GM06990 (cell line): ENCODE measurements at regions not wholly inside any gene's neighbourhood (a gene's known extent, or its start where the extent isn't known, plus 50 kb on each side); places are given as distances from the start of the nearest gene placed in this dataset.
A peak's percentile ranks its signal among the peaks of the same experiment; 100 is the strongest.

ENCODE experiments used
- DNase-seq: peaks from one replicate; pipeline ENCODE4 v3.0.0-alpha.2; 2011; ENCODE audit not compliant: insufficient read length; ENCODE audit errors: extremely low read depth
- H3K27me3 ChIP-seq: replicated peaks from 2 replicates; pipeline ENCODE4 v1.6.0; 2011; ENCODE audit warnings: low read length; ENCODE audit not compliant: control insufficient read depth, insufficient read depth
- H3K36me3 ChIP-seq: 2 replicates; pipeline ENCODE4 v1.5.1; 2011; ENCODE audit warnings: low read length; ENCODE audit not compliant: control insufficient read depth, insufficient read depth
- H3K4me3 ChIP-seq: replicated peaks from 2 replicates; pipeline ENCODE4 v1.5.1; 2011; ENCODE audit warnings: low read depth, mild to moderate bottlenecking, control low read depth, low read length
- CTCF ChIP-seq: IDR thresholded peaks from 2 replicates; pipeline ENCODE4 v1.5.1; 2011; ENCODE audit warnings: low read length, control low read depth, mild to moderate bottlenecking, inconsistent platforms; ENCODE audit not compliant: insufficient read depth, poor library complexity, severe bottlenecking

GRCh38 chr21:15152591-15152990 lies 87.8 kb upstream of the NRIP1 start:
- no peaks in the 10 kb centered on the region for H3K27me3 ChIP-seq
- H3K36me3 ChIP-seq, result no peaks in the 10 kb centered on the region
- no peak overlapping the region for H3K4me3 ChIP-seq
- DNase-seq, result no peak
- TF ChIP-seq CTCF, result no peak

- H3K27me3 ChIP-seq, result no peaks in the 10 kb centered on the region
- no peaks in the 10 kb centered on the region for H3K36me3 ChIP-seq
- no peak for TF ChIP-seq CTCF
- peak; percentile 12 for DNase-seq
- H3K4me3 ChIP-seq, result no peak overlapping the region
Observed at GRCh38 chr21:15159382-15160020, 94.7 kb upstream of the NRIP1 start.

- TF ChIP-seq CTCF, result no peak
- Histone ChIP-seq H3K36me3 (no peaks in the 10 kb centered on the region), H3K27me3 (no peaks in the 10 kb centered on the region), H3K4me3 (no peak overlapping the region)
- DNase-seq, result no peak
Observed at GRCh38 chr21:15160136-15160535, 95.3 kb upstream of the NRIP1 start.

- DNase-seq, result no peak
- Histone ChIP-seq H3K4me3 (no peak overlapping the region), H3K27me3 (no peaks in the 10 kb centered on the region), H3K36me3 (no peaks in the 10 kb centered on the region)
- no peak for TF ChIP-seq CTCF
Observed at GRCh38 chr21:15162921-15163320, 98.1 kb upstream of the NRIP1 start.

GRCh38 chr21:15164273-15164672 lies 99.5 kb upstream of the NRIP1 start:
- no peak for DNase-seq
- no peak for TF ChIP-seq CTCF
- no peaks in the 10 kb centered on the region for H3K27me3 ChIP-seq
- H3K4me3 ChIP-seq, result no peak overlapping the region
- H3K36me3 ChIP-seq, result no peaks in the 10 kb centered on the region
